PC-3 (cell line): ENCODE measurements at regions not wholly inside any gene's neighbourhood (a gene's known extent, or its start where the extent isn't known, plus 50 kb on each side); places are given as distances from the start of the nearest gene placed in this dataset.

Experiments used
- ATAC-seq: fragments of 200-7000 bp; cut with Tn5 transposase; 2 replicates; pipeline ENCODE4 v1.9.1; 2020; ENCODE audit warnings: mild to moderate bottlenecking, moderate library complexity
- BruUV-seq: library from RNA; stranded (reverse); fragments of 400-500 nt; replicated peaks from 2 replicates; lab custom pipeline; 2021; lab: Mats Ljungman, UMichigan
- CTCF ChIA-PET: fragments of 300-600 bp; sonication (Branson Sonifier 250); formaldehyde crosslinking; loops from one replicate; lab custom pipeline; 2022; ENCODE audit warnings: antibody characterized with exemption; lab: Charles Lee
- POLR2A ChIA-PET: fragments of 300-600 bp; sonication (Branson Sonifier 250); formaldehyde crosslinking; loops from one replicate; lab custom pipeline; 2022; ENCODE audit warnings: antibody characterized with exemption; ENCODE audit not compliant: unreplicated experiment; lab: Charles Lee
- DNase-seq: peaks from one replicate; pipeline ENCODE4 v3.0.0-alpha.2; 2015
- H2AFZ ChIP-seq: fragments of 300-600 bp; sonication (generic); 2 replicates; pipeline ENCODE4 v1.6.0; 2016; ENCODE audit warnings: antibody characterized with exemption, low read length
- H3F3A ChIP-seq: fragments of 300-600 bp; sonication (generic); one replicate; pipeline ENCODE4 v1.6.0; 2017; ENCODE audit warnings: antibody characterized with exemption, low read length, control low read depth, mild to moderate bottlenecking; ENCODE audit not compliant: unreplicated experiment
- H3K27ac ChIP-seq: fragments of 300-600 bp; sonication (generic); 2 replicates; pipeline ENCODE4 v1.5.1; 2016; ENCODE audit warnings: mild to moderate bottlenecking, low read length
- H3K27me3 ChIP-seq: fragments of 300-600 bp; sonication (generic); 2 replicates; pipeline ENCODE4 v1.6.1; 2016; ENCODE audit warnings: low read length, mixed read lengths
- H3K36me3 ChIP-seq: fragments of 300-600 bp; sonication (generic); 2 replicates; pipeline ENCODE4 v1.6.1; 2016; ENCODE audit warnings: low read depth, mixed run types, low read length, mixed read lengths
- H3K4me1 ChIP-seq: fragments of 300-600 bp; sonication (generic); 2 replicates; pipeline ENCODE4 v1.5.1; 2016; ENCODE audit warnings: low read length; ENCODE audit not compliant: insufficient read depth
- H3K4me2 ChIP-seq: fragments of 300-600 bp; sonication (generic); 2 replicates; pipeline ENCODE4 v1.6.0; 2016; ENCODE audit warnings: low read length
- H3K4me3 ChIP-seq: fragments of 300-600 bp; sonication (generic); 2 replicates; pipeline ENCODE4 v1.5.1; 2016; ENCODE audit warnings: mild to moderate bottlenecking, low read length, mixed read lengths
- H3K79me2 ChIP-seq: fragments of 300-600 bp; sonication (generic); 2 replicates; pipeline ENCODE4 v1.6.1; 2017; ENCODE audit warnings: low read length, mixed read lengths
- H3K9ac ChIP-seq: fragments of 300-600 bp; sonication (generic); 2 replicates; pipeline ENCODE4 v1.6.0; 2016; ENCODE audit warnings: mild to moderate bottlenecking, low read length
- H3K9me2 ChIP-seq: fragments of 300-600 bp; sonication (generic); replicated peaks from 2 replicates; pipeline ENCODE4 v1.6.1; 2016; ENCODE audit warnings: mixed run types, low read length, mixed read lengths
- H3K9me3 ChIP-seq: fragments of 300-600 bp; sonication (generic); 2 replicates; pipeline ENCODE4 v1.6.1; 2016; ENCODE audit warnings: low read length, mixed read lengths
- H4K20me1 ChIP-seq: fragments of 300-600 bp; sonication (generic); 2 replicates; pipeline ENCODE4 v1.6.1; 2016; ENCODE audit warnings: low read length, mixed read lengths
- EZH2 ChIP-seq: fragments of 300-600 bp; sonication (generic); IDR thresholded peaks from one replicate; pipeline ENCODE4 v1.6.1; 2017; ENCODE audit warnings: antibody characterized with exemption, mild to moderate bottlenecking, low read length; ENCODE audit not compliant: unreplicated experiment
- EZH2phosphoT487 ChIP-seq: fragments of 300-600 bp; sonication (generic); IDR thresholded peaks from 2 replicates; pipeline ENCODE4 v1.6.1; 2018; ENCODE audit warnings: mild to moderate bottlenecking, antibody characterized with exemption, low read length, borderline replicate concordance
- intact Hi-C: fragments of 100-400 bp; cut with micrococcal nuclease; formaldehyde crosslinking; loops from 2 replicates; pipeline ENCODE4 v1.9.0; 2023
- TF ChIP-seq, protein P1 (sequence below): fragments of 300-600 bp; sonication (generic); conservative IDR thresholded peaks from 2 replicates; pipeline ENCODE4 v1.5.1; 2017; ENCODE audit warnings: antibody characterized with exemption, low read depth, mild to moderate bottlenecking, low read length

GRCh38 chr4:18397681-18398390, 376.3 kb upstream of the LCORL start:
- no TSS peak for BruUV-seq
- Histone ChIP-seq H4K20me1 (no peaks in the 10 kb centered on the region), H3K9me2 (no peaks in the 10 kb centered on the region), H3K4me2 (no peak overlapping the region), H3K4me3 (no peak overlapping the region), H3F3A (no peaks in the 10 kb centered on the region), H3K79me2 (no peaks in the 10 kb centered on the region), H3K27me3 (0 out of 2 replicates have a peak, but pooled peaks cover 6% of the 10 kb centered on the region), H3K36me3 (no peaks in the 10 kb centered on the region), H2AFZ (no peak overlapping the region), H3K27ac (no peak overlapping the region), H3K9ac (no peak overlapping the region), H3K4me1 (no peaks in the 10 kb centered on the region), H3K9me3 (no peaks in the 10 kb centered on the region)
- POLR2A ChIA-PET, result no interaction called here
- ATAC-seq, result no peak
- CTCF ChIA-PET, result interaction anchor here (0.6 kb wide), 1 partner anchor 30 kb away, joined by 3 read pairs; no protein-coding TSS in a partner anchor
- intact Hi-C loops, result no loop called here
- TF ChIP-seq EZH2, result no peak
- TF ChIP-seq EZH2phosphoT487, result no peak
- TF ChIP-seq, protein P1, sequence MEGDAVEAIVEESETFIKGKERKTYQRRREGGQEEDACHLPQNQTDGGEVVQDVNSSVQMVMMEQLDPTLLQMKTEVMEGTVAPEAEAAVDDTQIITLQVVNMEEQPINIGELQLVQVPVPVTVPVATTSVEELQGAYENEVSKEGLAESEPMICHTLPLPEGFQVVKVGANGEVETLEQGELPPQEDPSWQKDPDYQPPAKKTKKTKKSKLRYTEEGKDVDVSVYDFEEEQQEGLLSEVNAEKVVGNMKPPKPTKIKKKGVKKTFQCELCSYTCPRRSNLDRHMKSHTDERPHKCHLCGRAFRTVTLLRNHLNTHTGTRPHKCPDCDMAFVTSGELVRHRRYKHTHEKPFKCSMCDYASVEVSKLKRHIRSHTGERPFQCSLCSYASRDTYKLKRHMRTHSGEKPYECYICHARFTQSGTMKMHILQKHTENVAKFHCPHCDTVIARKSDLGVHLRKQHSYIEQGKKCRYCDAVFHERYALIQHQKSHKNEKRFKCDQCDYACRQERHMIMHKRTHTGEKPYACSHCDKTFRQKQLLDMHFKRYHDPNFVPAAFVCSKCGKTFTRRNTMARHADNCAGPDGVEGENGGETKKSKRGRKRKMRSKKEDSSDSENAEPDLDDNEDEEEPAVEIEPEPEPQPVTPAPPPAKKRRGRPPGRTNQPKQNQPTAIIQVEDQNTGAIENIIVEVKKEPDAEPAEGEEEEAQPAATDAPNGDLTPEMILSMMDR, result no peak
- DNase-seq, result no peak

DNA sequence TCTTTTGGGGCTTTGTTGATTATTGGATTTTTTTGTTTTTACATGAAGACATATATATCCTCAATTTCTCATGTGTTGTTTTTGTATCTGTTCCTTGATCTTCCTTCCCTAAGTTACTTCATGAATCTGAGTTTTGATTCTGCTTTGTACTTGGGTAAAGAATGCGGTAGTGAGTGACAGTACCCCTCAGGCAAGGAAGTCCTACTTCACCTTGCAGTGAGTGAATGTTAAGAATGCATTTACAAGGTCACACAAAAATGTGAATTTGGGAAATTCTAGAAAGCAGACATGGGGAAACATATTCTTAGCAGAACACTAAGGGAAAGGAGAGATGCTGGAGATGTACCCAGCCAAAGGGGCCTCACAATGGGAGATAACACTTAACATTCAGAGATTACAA, 373.1 kb upstream of the LCORL start:
- Histone ChIP-seq H3K9ac (no peak overlapping the region), H3K79me2 (no peaks in the 10 kb centered on the region), H3K9me3 (no peaks in the 10 kb centered on the region), H3K4me3 (no peak overlapping the region), H2AFZ (no peak overlapping the region), H3K27ac (no peak overlapping the region), H3K4me2 (no peak overlapping the region), H3K27me3 (no peaks in the 10 kb centered on the region), H3K36me3 (no peaks in the 10 kb centered on the region), H3F3A (no peaks in the 10 kb centered on the region), H3K4me1 (no peaks in the 10 kb centered on the region), H3K9me2 (no peaks in the 10 kb centered on the region), H4K20me1 (no peaks in the 10 kb centered on the region)
- TF ChIP-seq, protein P1, result no peak
- ATAC-seq, result no peak
- ChIA-PET CTCF (no interaction called here), POLR2A (no interaction called here)
- no peak for DNase-seq
- intact Hi-C loops, result no loop called here
- BruUV-seq, result no TSS peak

GRCh38 chr4:18391354-18391728, 369.8 kb upstream of the LCORL start:
- no peaks in the 10 kb centered on the region for H3K36me3 ChIP-seq

More at GRCh38 chr4:18391354-18391728, 369.8 kb upstream of the LCORL start:
- no peaks in the 10 kb centered on the region for H3K27me3 ChIP-seq
- no peaks in the 10 kb centered on the region for H3K4me1 ChIP-seq
- H3K9me3 ChIP-seq, result no peaks in the 10 kb centered on the region
- H3K4me2 ChIP-seq, result no peak overlapping the region
- intact Hi-C loops, result no loop called here
- H3F3A ChIP-seq, result no peaks in the 10 kb centered on the region
- H3K27ac ChIP-seq, result no peak overlapping the region
- BruUV-seq, result no TSS peak
- no peaks in the 10 kb centered on the region for H4K20me1 ChIP-seq
- ChIA-PET CTCF (no interaction called here), POLR2A (no interaction called here)
- H3K4me3 ChIP-seq, result no peak overlapping the region
- H3K79me2 ChIP-seq, result no peaks in the 10 kb centered on the region
- no peak overlapping the region for H2AFZ ChIP-seq
- ATAC-seq (no peak), DNase-seq (no peak)
- TF ChIP-seq EZH2, result no peak
- TF ChIP-seq, protein P1, result no peak
- no peak for TF ChIP-seq EZH2phosphoT487
- no peaks in the 10 kb centered on the region for H3K9me2 ChIP-seq
- no peak overlapping the region for H3K9ac ChIP-seq
